ENCODE measurements at regions not wholly inside any gene's neighbourhood (a gene's known extent, or its start where the extent isn't known, plus 50 kb on each side); places are given as distances from the start of the nearest gene placed in this dataset.

GRCh38 chr6:163950159-163950558 is 535.6 kb downstream of the QKI start:
- no peak for DNase-seq (ENCODE audit: low spot score)

- no peak for DNase-seq (ENCODE audit: low spot score)
These were observed 534.9 kb downstream of the QKI start for GRCh38 chr6:163949431-163949830.

- no peak for DNase-seq (ENCODE audit: low spot score)
These were observed 533.7 kb downstream of the QKI start for GRCh38 chr6:163948250-163948649.

- DNase-seq (ENCODE audit: low spot score): no peak
These were observed 532.8 kb downstream of the QKI start for GRCh38 chr6:163947276-163947675.

GRCh38 chr6:163946437-163946836 is 531.9 kb downstream of the QKI start:
- DNase-seq (ENCODE audit: low spot score): no peak

- no peak for DNase-seq (ENCODE audit: low spot score)
These were observed 531.3 kb downstream of the QKI start for GRCh38 chr6:163945808-163946207.

GRCh38 chr6:163944897-163945296 is 530.4 kb downstream of the QKI start:
- no peak for DNase-seq (ENCODE audit: low spot score)

GRCh38 chr6:163943607-163944385 is 529.3 kb downstream of the QKI start:
- DNase-seq (ENCODE audit: low spot score): no peak

- DNase-seq (ENCODE audit: low spot score): no peak
These were observed 528.3 kb downstream of the QKI start for GRCh38 chr6:163942790-163943189.

GRCh38 chr6:163941624-163941976 is 527.1 kb downstream of the QKI start:
- no peak for DNase-seq (ENCODE audit: low spot score)

GRCh38 chr6:163940705-163941623 is 526.4 kb downstream of the QKI start:
- no peak for DNase-seq (ENCODE audit: low spot score)

- no peak for DNase-seq (ENCODE audit: low spot score)
These were observed 522.6 kb downstream of the QKI start for GRCh38 chr6:163937071-163937470.

- DNase-seq (ENCODE audit: low spot score): no peak
These were observed 520.7 kb downstream of the QKI start for GRCh38 chr6:163935158-163935762.

- DNase-seq (ENCODE audit: low spot score): no peak
These were observed 515.5 kb downstream of the QKI start for GRCh38 chr6:163930012-163930411.

- no peak for DNase-seq (ENCODE audit: low spot score)
These were observed 515.0 kb downstream of the QKI start for GRCh38 chr6:163929538-163929937.

- DNase-seq (ENCODE audit: low spot score): no peak
These were observed 512.1 kb downstream of the QKI start for GRCh38 chr6:163926642-163927041.

- no peak for DNase-seq (ENCODE audit: low spot score)
These were observed 511.3 kb downstream of the QKI start for GRCh38 chr6:163925839-163926238.

GRCh38 chr6:163923658-163924411 is 509.3 kb downstream of the QKI start:
- no peak for DNase-seq (ENCODE audit: low spot score)

GRCh38 chr6:163922562-163922961 is 508.0 kb downstream of the QKI start:
- no peak for DNase-seq (ENCODE audit: low spot score)

- no peak for DNase-seq (ENCODE audit: low spot score)
These were observed 505.1 kb downstream of the QKI start for GRCh38 chr6:163919652-163920051.

GRCh38 chr6:163916315-163917081 is 502.0 kb downstream of the QKI start:
- DNase-seq (ENCODE audit: low spot score): no peak
